ENCODE measurements at regions not wholly inside any gene's neighbourhood (a gene's known extent, or its start where the extent isn't known, plus 50 kb on each side); places are given as distances from the start of the nearest gene placed in this dataset.

DNA sequence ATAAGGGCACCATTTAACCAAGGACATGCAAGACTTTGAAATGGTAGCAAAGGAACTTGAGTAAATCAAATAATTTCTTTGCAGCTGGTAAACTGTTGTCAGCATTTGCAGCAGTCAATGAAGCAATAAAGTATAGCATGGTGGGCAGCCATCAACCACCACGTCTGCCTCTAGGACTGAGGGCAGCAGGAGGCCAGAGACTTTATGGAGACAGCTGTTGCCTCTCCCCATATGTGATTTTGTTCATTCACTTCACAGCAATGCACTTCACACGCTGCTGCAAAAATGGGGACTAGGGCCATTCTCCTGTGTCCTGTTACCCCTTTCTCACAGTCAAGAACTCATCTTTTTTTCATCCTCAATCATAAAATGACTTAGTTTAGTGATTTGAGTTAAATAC is 51.3 kb upstream of the PCDH9 start:
- no peak for DNase-seq (ENCODE audit: low spot score)
